Ovary (tissue), 7 donors: ENCODE measurements at regions not wholly inside any gene's neighbourhood (a gene's known extent, or its start where the extent isn't known, plus 50 kb on each side); places are given as distances from the start of the nearest gene placed in this dataset.

Experiments used
- DNase-seq, 5 donors: peaks; one replicate each; pipeline ENCODE4 v3.0.0-alpha.2; 2019 to 2020
- H3K27ac ChIP-seq, 2 donors: fragments of 200-600 bp; one replicate each; pipeline versions ENCODE4 v1.5.1 to v1.8.0; 2019 to 2022
- H3K27me3 ChIP-seq: fragments of 200-600 bp; one replicate; pipeline ENCODE4 v1.8.0; 2022
- H3K36me3 ChIP-seq: fragments of 200-600 bp; sonication (generic); one replicate; pipeline ENCODE4 v1.5.1; 2019
- H3K4me1 ChIP-seq: one replicate; pipeline ENCODE4 v1.8.1; 2013; ENCODE audit warnings: mild to moderate bottlenecking, moderate library complexity; ENCODE audit not compliant: insufficient read depth
- H3K4me3 ChIP-seq: fragments of 200-600 bp; sonication (generic); one replicate; pipeline ENCODE4 v1.5.1; 2017
- H3K9me3 ChIP-seq, 2 donors: fragments of 200-600 bp in 1 of 2; sonication (generic) in 1 of 2; one replicate each; pipeline versions ENCODE4 v1.5.1 to v1.8.1; 2013 to 2019; ENCODE audit warnings: mild to moderate bottlenecking in 1 of 2, moderate library complexity in 1 of 2
- EP300 ChIP-seq: sonication (generic); formaldehyde crosslinking; IDR thresholded peaks from one replicate; pipeline ENCODE4 v1.6.1; 2017; ENCODE audit warnings: antibody characterized with exemption
- POLR2A ChIP-seq: fragments of 450-650 bp; IDR thresholded peaks from one replicate; pipeline ENCODE4 v1.6.1; 2017; ENCODE audit warnings: antibody characterized with exemption, mild to moderate bottlenecking, moderate library complexity
- WGBS, 3 donors: extraction: QIAGEN DNeasy Blood & Tissue Kit in 1 of 3; methylation state at CpG; one replicate each; pipeline versions ENCODE4 v1.1.5 to v1.1.7; 2013 to 2017; 5-methylcytosine and 5-hydroxymethylcytosine counted together
- intact Hi-C, 4 donors: fragments of 100-400 bp; cut with DNase I; formaldehyde crosslinking; loops; one replicate each; pipeline versions ENCODE4 v1.11.0 to v1.15.1; 2022 to 2023
- TF ChIP-seq, protein P1 (sequence below), 3 donors: fragments of 450-650 bp in 2 of 3; fragments of 200-600 bp in 1 of 3; IDR thresholded peaks; one replicate each; pipeline versions ENCODE4 v1.5.1 to v1.8.0; 2016 to 2022; ENCODE audit warnings: antibody characterized with exemption in 3 of 3, mild to moderate bottlenecking in 1 of 3
- donor health status: DM: no; HTN: no; CAD: no; lungs with moderate emphysema.
- donor health status: DM: no; HTN: no; CAD: no.
- donor health status: Bipolar disorder and iron deficiency.
- donor health status: DM: no; HTN: no; CAD: no.
- donor health status: DM: yes; HTN: yes; CAD: no.

DNA sequence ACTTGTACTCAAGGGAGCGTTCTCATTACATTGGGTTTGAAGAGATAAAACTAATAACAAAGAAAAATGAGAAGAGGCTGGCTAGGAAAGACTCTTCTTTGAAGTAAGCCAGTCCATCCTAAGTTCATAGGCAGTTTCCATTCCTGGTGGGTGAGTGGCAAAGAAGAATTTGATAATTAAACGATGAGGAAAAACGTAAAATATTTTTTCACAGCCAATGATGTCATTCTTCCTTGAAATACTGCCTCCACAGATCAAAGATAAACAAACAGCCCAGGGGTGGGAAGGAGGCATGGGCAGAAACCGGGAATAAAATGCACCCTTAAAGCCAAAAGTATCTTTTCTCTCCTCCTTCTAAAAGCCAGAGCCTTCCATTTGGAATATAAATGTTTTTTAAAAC lies 346.6 kb downstream of the PMP22 start:
- H3K4me3 ChIP-seq, result no peak overlapping the region
- no peak for DNase-seq
- 21 to 36% (median 26%) methylated on average over 4 of the region's 4 CpGs for WGBS, 3 donors
- no peaks in the 10 kb centered on the region for H3K9me3 ChIP-seq
- no peak overlapping the region for H3K27ac ChIP-seq
- H3K36me3 ChIP-seq, result no peaks in the 10 kb centered on the region
- TF ChIP-seq, protein P1, sequence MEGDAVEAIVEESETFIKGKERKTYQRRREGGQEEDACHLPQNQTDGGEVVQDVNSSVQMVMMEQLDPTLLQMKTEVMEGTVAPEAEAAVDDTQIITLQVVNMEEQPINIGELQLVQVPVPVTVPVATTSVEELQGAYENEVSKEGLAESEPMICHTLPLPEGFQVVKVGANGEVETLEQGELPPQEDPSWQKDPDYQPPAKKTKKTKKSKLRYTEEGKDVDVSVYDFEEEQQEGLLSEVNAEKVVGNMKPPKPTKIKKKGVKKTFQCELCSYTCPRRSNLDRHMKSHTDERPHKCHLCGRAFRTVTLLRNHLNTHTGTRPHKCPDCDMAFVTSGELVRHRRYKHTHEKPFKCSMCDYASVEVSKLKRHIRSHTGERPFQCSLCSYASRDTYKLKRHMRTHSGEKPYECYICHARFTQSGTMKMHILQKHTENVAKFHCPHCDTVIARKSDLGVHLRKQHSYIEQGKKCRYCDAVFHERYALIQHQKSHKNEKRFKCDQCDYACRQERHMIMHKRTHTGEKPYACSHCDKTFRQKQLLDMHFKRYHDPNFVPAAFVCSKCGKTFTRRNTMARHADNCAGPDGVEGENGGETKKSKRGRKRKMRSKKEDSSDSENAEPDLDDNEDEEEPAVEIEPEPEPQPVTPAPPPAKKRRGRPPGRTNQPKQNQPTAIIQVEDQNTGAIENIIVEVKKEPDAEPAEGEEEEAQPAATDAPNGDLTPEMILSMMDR (IDR thresholded peaks at IDR 0.05), result no peak
- TF ChIP-seq EP300, result no peak
- TF ChIP-seq POLR2A, result no peak
- H3K27me3 ChIP-seq, result no peaks in the 10 kb centered on the region
- intact Hi-C loops, result no loop called here
- no peaks in the 10 kb centered on the region for H3K4me1 ChIP-seq

DNA sequence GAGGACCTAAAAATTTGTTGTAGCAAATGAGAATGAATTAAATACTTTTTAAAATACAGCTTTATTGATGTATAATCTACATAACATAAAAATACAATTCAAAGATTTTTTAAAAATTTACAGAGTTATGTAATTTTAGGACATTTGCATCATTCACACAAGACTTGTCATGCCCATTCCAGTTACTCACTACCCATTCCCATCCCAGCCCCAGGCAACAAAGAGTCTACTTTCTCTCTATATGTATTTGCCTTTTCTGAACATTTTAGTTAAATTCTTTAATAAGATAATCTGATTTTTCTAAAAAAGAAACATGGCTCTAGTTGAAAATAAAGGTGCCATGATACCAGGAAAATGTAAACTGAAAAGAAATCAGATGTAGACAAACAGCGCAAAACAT lies 354.2 kb downstream of the PMP22 start:
- no peak for DNase-seq
- intact Hi-C loops, result no loop called here
- TF ChIP-seq, protein P1 (IDR thresholded peaks at IDR 0.05), result no peak
- TF ChIP-seq POLR2A (no peak), EP300 (no peak)
- Histone ChIP-seq H3K27ac (no peak overlapping the region), H3K9me3 (no peaks in the 10 kb centered on the region), H3K27me3 (no peaks in the 10 kb centered on the region), H3K36me3 (no peaks in the 10 kb centered on the region), H3K4me1 (no peaks in the 10 kb centered on the region), H3K4me3 (no peak overlapping the region)
- WGBS, 3 donors, result 88 to 95% (median 89%) methylated on average over 1 of the region's 1 CpG

DNA sequence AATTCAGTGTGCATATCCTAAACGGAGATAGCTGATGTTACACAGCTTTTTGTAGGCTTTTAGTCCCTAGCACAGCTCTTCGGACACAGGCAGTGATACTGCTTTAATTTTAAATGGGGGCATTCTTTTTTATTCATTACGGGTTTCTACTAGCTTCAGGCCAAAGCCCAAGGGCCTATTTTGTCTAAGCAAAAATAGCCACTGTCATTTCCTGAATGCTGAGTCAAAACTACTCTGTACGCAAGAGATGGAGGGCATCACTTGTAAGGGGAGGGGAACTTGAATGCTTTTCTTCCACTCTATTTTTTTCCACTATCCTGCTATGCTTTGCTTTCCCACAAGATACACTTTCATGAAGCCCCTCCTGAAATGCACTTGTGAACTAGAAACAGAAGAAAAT lies 360.7 kb downstream of the PMP22 start:
- no peak overlapping the region for H3K27ac ChIP-seq
- WGBS, 3 donors, result 69 to 76% (median 73%) methylated on average over 4 of the region's 4 CpGs
- no peak for DNase-seq
- H3K4me1 ChIP-seq, result no peaks in the 10 kb centered on the region
- H3K9me3 ChIP-seq, result no peaks in the 10 kb centered on the region
- H3K4me3 ChIP-seq, result no peak overlapping the region
- intact Hi-C loops, result no loop called here
- no peaks in the 10 kb centered on the region for H3K36me3 ChIP-seq
- H3K27me3 ChIP-seq, result no peaks in the 10 kb centered on the region
- TF ChIP-seq, protein P1 (IDR thresholded peaks at IDR 0.05), result no peak
- TF ChIP-seq EP300, result no peak
- TF ChIP-seq POLR2A, result no peak

DNA sequence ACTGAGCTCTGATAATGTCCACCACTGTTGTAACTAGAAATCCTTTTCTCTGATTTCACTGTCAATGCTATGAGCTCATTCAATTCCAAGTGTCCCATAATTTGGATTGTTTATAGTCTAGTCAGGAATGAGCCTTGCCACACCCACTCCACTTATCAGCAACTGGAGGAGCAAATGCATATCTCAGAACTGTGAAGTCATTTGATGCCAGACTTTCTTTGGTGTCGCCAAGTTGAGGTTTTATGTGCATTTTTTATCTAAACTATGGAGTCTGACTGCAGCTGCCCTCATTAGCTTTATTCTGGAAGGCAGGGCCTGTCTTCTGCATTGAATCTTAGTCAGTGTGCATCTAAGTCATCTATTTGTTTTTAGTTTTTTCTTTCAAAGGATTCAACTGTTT lies 361.3 kb downstream of the PMP22 start:
- Histone ChIP-seq H3K9me3 (no peaks in the 10 kb centered on the region), H3K36me3 (no peaks in the 10 kb centered on the region), H3K27me3 (no peaks in the 10 kb centered on the region), H3K4me3 (no peak overlapping the region), H3K4me1 (no peaks in the 10 kb centered on the region), H3K27ac (no peak overlapping the region)
- no peak for TF ChIP-seq POLR2A
- TF ChIP-seq EP300, result no peak
- TF ChIP-seq, protein P1 (IDR thresholded peaks at IDR 0.05), result no peak
- WGBS, 3 donors, result 9 to 27% (median 24%) methylated on average over 1 of the region's 1 CpG
- no peak for DNase-seq
- intact Hi-C loops, result no loop called here

DNA sequence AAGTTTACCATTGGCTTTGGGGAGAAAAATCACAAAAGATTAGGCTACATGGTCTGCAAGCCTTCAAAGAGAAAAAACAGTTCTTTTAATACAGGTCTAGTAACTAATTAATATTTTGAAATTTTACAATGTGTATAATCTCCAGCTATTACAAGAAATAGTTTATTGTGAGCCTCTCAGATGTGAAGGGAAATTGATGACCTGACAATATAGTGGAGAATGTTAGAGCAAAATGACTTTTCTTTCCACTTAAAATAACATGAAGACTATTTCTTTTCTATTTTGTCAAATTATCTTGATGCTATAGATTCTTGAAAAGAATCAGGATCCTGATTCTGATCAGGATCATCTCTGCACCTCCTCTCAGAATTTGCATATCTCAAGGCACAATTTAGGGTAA lies 362.3 kb downstream of the PMP22 start:
- DNase-seq, result no peak

More for the DNA sequence above, 362.3 kb downstream of the PMP22 start:
- H3K9me3 ChIP-seq, result no peaks in the 10 kb centered on the region
- no peak overlapping the region for H3K4me3 ChIP-seq
- H3K27ac ChIP-seq, result no peak overlapping the region
- TF ChIP-seq POLR2A (no peak), EP300 (no peak)
- TF ChIP-seq, protein P1 (IDR thresholded peaks at IDR 0.05), result no peak
- intact Hi-C loops, result no loop called here
- H3K27me3 ChIP-seq, result no peaks in the 10 kb centered on the region
- H3K36me3 ChIP-seq, result no peaks in the 10 kb centered on the region
- H3K4me1 ChIP-seq, result no peaks in the 10 kb centered on the region
